CD4-positive, CD25-positive, alpha-beta regulatory T cell (primary cell): ENCODE measurements at regions not wholly inside any gene's neighbourhood (a gene's known extent, or its start where the extent isn't known, plus 50 kb on each side); places are given as distances from the start of the nearest gene placed in this dataset.

Source experiments
- ATAC-seq, 2 donors: fragments of 150-1000 bp; cut with Tn5 transposase; one replicate each; pipeline ENCODE4 v1.10.0; 2021; ENCODE audit warnings: low read depth in 2 of 2, moderate number of reproducible peaks in 2 of 2, moderate library complexity in 1 of 2
- DNase-seq, 3 donors: peaks; one replicate each; pipeline versions ENCODE4 v3.0.0 to v3.0.0-alpha.2; 2012 to 2022; ENCODE audit warnings: mixed read lengths in 1 of 3
- H3K27ac ChIP-seq: one replicate; pipeline ENCODE4 v1.7.0; 2013; ENCODE audit warnings: mild to moderate bottlenecking, low read length; ENCODE audit not compliant: insufficient read depth, poor library complexity, severe bottlenecking
- H3K27me3 ChIP-seq: one replicate; pipeline ENCODE4 v1.7.0; 2013; ENCODE audit warnings: low read length; ENCODE audit not compliant: control insufficient read depth, insufficient read depth
- H3K36me3 ChIP-seq: one replicate; pipeline ENCODE4 v1.7.0; 2013; ENCODE audit warnings: mild to moderate bottlenecking, low read length, moderate library complexity; ENCODE audit not compliant: control insufficient read depth, insufficient read depth
- H3K4me1 ChIP-seq: 2 replicates; pipeline ENCODE4 v1.7.0; 2013; ENCODE audit warnings: mild to moderate bottlenecking, low read length; ENCODE audit not compliant: insufficient read depth, control insufficient read depth, poor library complexity, severe bottlenecking
- H3K4me3 ChIP-seq: one replicate; pipeline ENCODE4 v1.7.0; 2013; ENCODE audit warnings: low read depth, mild to moderate bottlenecking, low read length, moderate library complexity
- H3K9me3 ChIP-seq, 2 experiments: 1 replicate in 1 of 2; 2 replicates in 1 of 2; pipeline ENCODE4 v1.7.0; 2013; ENCODE audit warnings: low read length in 2 of 2, mild to moderate bottlenecking in 1 of 2, moderate library complexity in 1 of 2; ENCODE audit not compliant: control insufficient read depth in 2 of 2
- H3K27ac Mint-ChIP-seq, 3 donors: one replicate each; pipeline ENCODE4 v1.8.0; 2020 to 2022; ENCODE audit warnings: mild to moderate bottlenecking in 3 of 3, mixed read lengths in 3 of 3, moderate library complexity in 2 of 3
- H3K27me3 Mint-ChIP-seq: one replicate; pipeline ENCODE4 v1.8.0; 2022; ENCODE audit warnings: mild to moderate bottlenecking, mixed read lengths
- H3K36me3 Mint-ChIP-seq: one replicate; pipeline ENCODE4 v1.8.0; 2020; ENCODE audit warnings: mixed read lengths
- H3K4me1 Mint-ChIP-seq, 4 donors: one replicate each; pipeline ENCODE4 v1.8.0; 2020 to 2022; ENCODE audit warnings: mixed read lengths in 4 of 4, mild to moderate bottlenecking in 1 of 4
- H3K4me3 Mint-ChIP-seq, 4 donors: one replicate each; pipeline ENCODE4 v1.8.0; 2020 to 2022; ENCODE audit warnings: mild to moderate bottlenecking in 4 of 4, mixed read lengths in 4 of 4, moderate library complexity in 3 of 4
- H3K9me3 Mint-ChIP-seq, 7 donors: one replicate each; pipeline ENCODE4 v1.8.0; 2020 to 2022; ENCODE audit warnings: mixed read lengths in 7 of 7, mild to moderate bottlenecking in 3 of 7, moderate library complexity in 2 of 7

DNA sequence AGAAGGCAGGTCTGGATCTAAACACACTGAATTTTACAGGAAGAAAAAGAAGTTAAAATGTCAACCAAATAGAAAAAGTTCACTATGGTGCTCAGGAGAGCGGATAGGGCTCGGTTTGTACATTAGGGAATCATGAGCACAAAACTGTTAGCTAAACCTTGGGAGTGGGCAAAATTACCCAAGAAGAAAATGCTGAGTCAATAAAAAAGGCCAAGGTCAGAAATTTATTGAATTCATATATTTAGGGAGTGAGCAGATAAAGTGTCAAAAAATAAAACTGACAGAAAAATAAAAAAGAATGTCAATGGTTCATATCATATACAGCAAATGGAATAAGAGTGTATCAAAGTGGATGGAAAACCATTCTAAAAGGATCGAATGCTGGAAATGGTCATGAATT is 452.5 kb upstream of the SMIM31 start:
- H3K36me3 Mint-ChIP-seq: no peaks in the 10 kb centered on the region
- Histone ChIP-seq H3K4me3 (no peak overlapping the region), H3K9me3 (no peaks in the 10 kb centered on the region), H3K36me3 (no peaks in the 10 kb centered on the region), H3K4me1 (no peaks in the 10 kb centered on the region), H3K27me3 (no peaks in the 10 kb centered on the region), H3K27ac (no peak overlapping the region)
- peaks cover 0 to 3% (median 0%) of the 10 kb centered on the region in 7 donors for H3K9me3 Mint-ChIP-seq
- no peaks in the 10 kb centered on the region for H3K4me1 Mint-ChIP-seq
- H3K27ac Mint-ChIP-seq: no peak overlapping the region
- ATAC-seq: no peak
- no peaks in the 10 kb centered on the region for H3K27me3 Mint-ChIP-seq
- no peak overlapping the region for H3K4me3 Mint-ChIP-seq
- DNase-seq: no peak

DNA sequence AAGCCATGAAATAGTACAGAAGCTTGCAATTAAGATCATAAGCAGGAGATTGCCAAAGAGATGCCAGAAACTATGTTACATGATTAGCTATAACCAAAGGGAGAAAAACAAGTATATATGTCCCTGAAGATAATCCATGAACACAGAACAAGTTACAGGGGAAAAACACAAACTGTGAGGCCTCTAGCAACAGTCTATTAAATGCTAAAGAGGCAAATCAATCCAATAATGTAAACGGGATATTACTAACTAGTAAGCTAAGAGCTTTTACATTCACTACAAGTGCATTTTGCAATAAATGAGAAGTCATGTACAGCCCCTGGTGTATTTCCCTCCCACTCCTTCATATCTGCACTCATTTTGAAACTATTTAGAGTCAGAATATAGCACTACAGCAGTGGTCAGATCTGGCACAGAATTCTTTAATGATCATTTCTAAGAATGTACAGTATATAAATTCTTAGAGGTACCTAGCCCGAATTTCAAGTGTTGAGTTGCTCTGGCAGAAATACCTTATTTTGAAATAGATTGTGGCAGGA is 449.8 kb upstream of the SMIM31 start:
- DNase-seq: no peak
- Mint-ChIP-seq H3K4me1 (no peaks in the 10 kb centered on the region), H3K36me3 (no peaks in the 10 kb centered on the region), H3K27ac (no peak overlapping the region), H3K27me3 (no peaks in the 10 kb centered on the region), H3K9me3 (peaks cover 0 to 4% (median 0%) of the 10 kb centered on the region in 7 donors), H3K4me3 (no peak overlapping the region)
- Histone ChIP-seq H3K36me3 (no peaks in the 10 kb centered on the region), H3K27ac (no peak overlapping the region), H3K9me3 (no peaks in the 10 kb centered on the region), H3K4me3 (no peak overlapping the region), H3K4me1 (no peaks in the 10 kb centered on the region), H3K27me3 (no peaks in the 10 kb centered on the region)
- no peak for ATAC-seq

DNA sequence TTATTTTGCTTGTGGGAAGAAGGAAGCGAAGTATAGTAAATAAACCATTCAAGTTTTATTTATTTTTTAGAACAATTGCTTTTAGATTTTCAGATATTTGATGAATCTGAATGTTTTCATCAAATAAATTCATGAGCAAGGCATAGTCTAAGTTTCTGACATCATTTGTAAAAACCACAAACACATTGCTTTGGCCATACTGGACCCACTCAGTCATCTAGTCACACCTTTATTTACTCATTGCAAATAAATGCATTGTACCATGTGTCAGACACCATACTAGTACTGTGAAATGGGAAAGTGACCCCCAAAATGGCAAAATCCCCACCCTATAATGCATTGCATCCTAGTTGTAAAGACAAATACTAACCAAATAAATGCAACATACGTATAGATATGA is 449.1 kb upstream of the SMIM31 start:
- H3K27me3 Mint-ChIP-seq: no peaks in the 10 kb centered on the region

DNA sequence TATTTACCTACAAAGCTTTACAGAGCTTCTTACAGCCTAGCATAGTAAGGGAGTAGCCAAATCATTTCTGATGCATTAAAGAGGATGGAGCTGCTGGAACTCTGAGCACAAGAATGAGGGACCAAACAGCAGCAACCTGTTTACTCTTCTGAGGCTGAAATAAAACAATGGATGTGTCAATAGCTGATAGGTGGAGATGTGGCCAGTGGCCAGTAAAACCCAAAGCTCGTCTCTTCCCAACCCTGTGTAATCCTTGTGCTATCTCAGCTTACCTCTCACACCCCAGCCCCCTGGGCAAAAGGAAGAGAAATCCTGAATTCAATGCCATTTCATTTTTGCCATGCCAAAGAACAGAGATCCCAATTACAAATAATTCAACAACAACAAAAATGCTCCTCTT is 446.7 kb upstream of the SMIM31 start:
- no peaks in the 10 kb centered on the region for H3K36me3 Mint-ChIP-seq
- H3K4me1 Mint-ChIP-seq: no peaks in the 10 kb centered on the region
- H3K4me1 ChIP-seq: no peaks in the 10 kb centered on the region
- H3K4me3 ChIP-seq: no peak overlapping the region
- H3K27me3 Mint-ChIP-seq: no peaks in the 10 kb centered on the region
- no peaks in the 10 kb centered on the region for H3K9me3 ChIP-seq
- no peaks in the 10 kb centered on the region for H3K36me3 ChIP-seq
- H3K27me3 ChIP-seq: no peaks in the 10 kb centered on the region
- H3K27ac ChIP-seq: no peak overlapping the region
- ATAC-seq (no peak), DNase-seq (no peak)
- no peak overlapping the region for H3K4me3 Mint-ChIP-seq
- H3K27ac Mint-ChIP-seq: no peak overlapping the region
- peaks cover 0 to 4% (median 0%) of the 10 kb centered on the region in 7 donors for H3K9me3 Mint-ChIP-seq

More for the DNA sequence above, 449.1 kb upstream of the SMIM31 start:
- Histone ChIP-seq H3K4me1 (no peaks in the 10 kb centered on the region), H3K4me3 (no peak overlapping the region), H3K27ac (no peak overlapping the region), H3K27me3 (no peaks in the 10 kb centered on the region), H3K36me3 (no peaks in the 10 kb centered on the region), H3K9me3 (no peaks in the 10 kb centered on the region)
- peaks cover 0 to 4% (median 0%) of the 10 kb centered on the region in 7 donors for H3K9me3 Mint-ChIP-seq
- H3K4me1 Mint-ChIP-seq: no peaks in the 10 kb centered on the region
- no peaks in the 10 kb centered on the region for H3K36me3 Mint-ChIP-seq
- no peak overlapping the region for H3K27ac Mint-ChIP-seq
- H3K4me3 Mint-ChIP-seq: no peak overlapping the region
- no peak for DNase-seq
- no peak for ATAC-seq

GRCh38 chr4:164312671-164313070 is 441.3 kb upstream of the SMIM31 start:
- Histone ChIP-seq H3K4me3 (no peak overlapping the region), H3K27me3 (no peaks in the 10 kb centered on the region), H3K36me3 (no peaks in the 10 kb centered on the region), H3K9me3 (no peaks in the 10 kb centered on the region), H3K27ac (no peak overlapping the region), H3K4me1 (no peaks in the 10 kb centered on the region)
- DNase-seq (no peak), ATAC-seq (no peak)
- Mint-ChIP-seq H3K27ac (no peak overlapping the region), H3K4me1 (no peaks in the 10 kb centered on the region), H3K9me3 (peaks cover 0 to 2% (median 0%) of the 10 kb centered on the region in 7 donors), H3K36me3 (no peaks in the 10 kb centered on the region), H3K4me3 (no peak overlapping the region), H3K27me3 (no peaks in the 10 kb centered on the region)

DNA sequence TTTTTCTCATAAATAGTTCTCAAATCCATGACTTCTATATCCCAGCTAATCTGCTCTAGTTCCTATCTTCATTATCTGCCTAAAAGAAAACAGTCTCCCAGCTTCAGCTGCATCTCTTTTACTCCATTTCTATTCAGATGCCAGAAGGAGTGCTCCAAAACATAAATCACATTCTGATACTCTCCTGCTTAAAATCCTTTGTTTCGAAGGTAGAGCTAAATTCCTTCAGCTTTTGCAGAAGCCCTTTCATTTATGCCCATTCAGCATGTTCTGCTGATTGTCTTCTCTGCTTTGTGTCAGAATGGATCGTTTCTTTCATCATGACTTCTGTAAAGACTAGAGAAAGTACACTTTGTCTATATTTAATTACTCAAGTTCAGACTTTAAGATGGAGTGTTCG is 440.1 kb upstream of the SMIM31 start:
- DNase-seq (no peak), ATAC-seq (no peak)
- no peaks in the 10 kb centered on the region for H3K36me3 ChIP-seq
- Mint-ChIP-seq H3K36me3 (no peaks in the 10 kb centered on the region), H3K4me3 (no peak overlapping the region), H3K4me1 (no peaks in the 10 kb centered on the region), H3K27ac (peak overlapping the region in 1 of 3 donors; percentile 15), H3K27me3 (no peaks in the 10 kb centered on the region), H3K9me3 (peaks cover 0 to 2% (median 0%) of the 10 kb centered on the region in 7 donors)
- H3K4me3 ChIP-seq: no peak overlapping the region
- H3K9me3 ChIP-seq: no peaks in the 10 kb centered on the region
- H3K27ac ChIP-seq: no peak overlapping the region
- H3K4me1 ChIP-seq: no peaks in the 10 kb centered on the region
- no peaks in the 10 kb centered on the region for H3K27me3 ChIP-seq

DNA sequence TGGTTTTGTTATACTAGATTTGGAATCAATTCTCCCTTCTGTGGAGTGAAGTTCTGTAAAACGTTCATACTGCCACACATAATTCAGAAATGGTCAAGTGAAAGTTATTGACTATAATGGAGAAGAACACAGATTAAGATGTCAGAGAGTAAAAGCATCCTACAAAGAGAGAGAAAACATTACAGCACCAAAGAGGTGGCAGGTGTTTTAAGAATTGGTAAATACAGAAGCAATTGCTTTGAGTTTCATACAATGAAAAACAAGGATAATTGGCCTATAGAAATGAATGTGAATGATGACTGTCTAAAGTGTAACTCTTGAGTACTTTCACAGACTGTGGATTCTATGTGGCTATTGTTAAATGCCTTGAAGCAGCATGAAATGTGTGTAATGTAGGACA is 435.6 kb upstream of the SMIM31 start:
- Mint-ChIP-seq H3K4me1 (no peaks in the 10 kb centered on the region), H3K9me3 (peaks cover 0 to 2% (median 0%) of the 10 kb centered on the region in 7 donors), H3K36me3 (no peaks in the 10 kb centered on the region), H3K27me3 (peaks cover 4% of the 10 kb centered on the region), H3K27ac (no peak overlapping the region), H3K4me3 (no peak overlapping the region)
- H3K9me3 ChIP-seq: no peaks in the 10 kb centered on the region
- no peak for ATAC-seq
- H3K27me3 ChIP-seq: no peaks in the 10 kb centered on the region
- H3K4me3 ChIP-seq: no peak overlapping the region
- DNase-seq: no peak
- H3K4me1 ChIP-seq: no peaks in the 10 kb centered on the region
- H3K27ac ChIP-seq: no peak overlapping the region
- no peaks in the 10 kb centered on the region for H3K36me3 ChIP-seq

- no peaks in the 10 kb centered on the region for H3K4me1 ChIP-seq
- H3K4me3 Mint-ChIP-seq: no peak overlapping the region
- no peaks in the 10 kb centered on the region for H3K4me1 Mint-ChIP-seq
- no peak for ATAC-seq
- H3K27ac ChIP-seq: no peak overlapping the region
- no peak overlapping the region for H3K4me3 ChIP-seq
- peaks cover 0 to 2% (median 0%) of the 10 kb centered on the region in 7 donors for H3K9me3 Mint-ChIP-seq
- no peaks in the 10 kb centered on the region for H3K36me3 Mint-ChIP-seq
- H3K36me3 ChIP-seq: no peaks in the 10 kb centered on the region
- no peaks in the 10 kb centered on the region for H3K27me3 ChIP-seq
- no peak overlapping the region for H3K27ac Mint-ChIP-seq
- H3K27me3 Mint-ChIP-seq: peaks cover 4% of the 10 kb centered on the region
- no peak for DNase-seq
- no peaks in the 10 kb centered on the region for H3K9me3 ChIP-seq
Measured at GRCh38 chr4:164319688-164320087, 434.2 kb upstream of the SMIM31 start.
